OCI-LY3 (cell line): ENCODE measurements at regions not wholly inside any gene's neighbourhood (a gene's known extent, or its start where the extent isn't known, plus 50 kb on each side); places are given as distances from the start of the nearest gene placed in this dataset.

Experiments
- CTCF ChIP-seq: fragments of 200-600, 300-600 bp; sonication (generic); IDR thresholded peaks from 2 replicates; pipeline ENCODE4 v1.5.1; 2014; ENCODE audit warnings: antibody characterized with exemption, low read length, low read depth
- EZH2phosphoT487 ChIP-seq: fragments of 200-600 bp; shearing (Covaris generic); IDR thresholded peaks from 2 replicates; pipeline ENCODE4 v1.6.1; 2018; ENCODE audit warnings: antibody characterized with exemption, mixed run types, low read depth

DNA sequence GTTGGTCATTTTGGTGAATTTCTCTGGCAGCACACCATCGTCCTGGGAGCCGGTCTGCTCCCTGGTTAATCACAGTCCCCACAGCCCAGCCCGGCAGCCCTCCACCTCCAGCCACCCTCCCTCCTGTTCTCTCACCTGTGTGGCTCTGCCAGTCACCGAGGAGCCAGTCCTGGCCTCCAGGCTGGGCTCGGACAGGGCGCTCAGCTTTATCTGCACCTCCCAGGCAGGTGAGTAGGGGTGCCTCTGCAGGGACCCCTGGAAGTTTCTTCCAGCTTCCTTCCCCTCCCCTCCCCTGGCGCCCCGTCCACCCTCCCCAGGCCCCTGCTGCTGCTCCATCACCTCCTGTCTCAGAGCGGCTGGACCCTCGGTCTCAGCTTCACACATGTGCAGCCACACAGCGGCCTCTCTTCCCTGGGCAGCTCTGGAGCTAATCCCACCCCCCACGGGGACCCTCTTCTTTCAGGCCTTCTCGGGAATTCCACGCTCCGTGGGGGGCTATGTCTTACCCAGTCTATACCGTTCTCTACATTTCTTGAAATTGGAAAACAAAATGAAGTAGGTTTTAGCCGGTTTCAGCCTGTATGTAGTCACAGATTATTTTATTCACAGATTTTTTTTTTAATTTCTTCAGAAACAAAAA is 213.9 kb upstream of the PPP2R2D start:
- no peak for TF ChIP-seq CTCF
- no peak for TF ChIP-seq EZH2phosphoT487
